Loucy (cell line): ENCODE measurements at regions not wholly inside any gene's neighbourhood (a gene's known extent, or its start where the extent isn't known, plus 50 kb on each side); places are given as distances from the start of the nearest gene placed in this dataset.

Experiments
- EZH2phosphoT487 ChIP-seq: fragments of 200-600 bp; IDR thresholded peaks from 2 replicates; pipeline ENCODE4 v1.6.1; 2018; ENCODE audit warnings: antibody characterized with exemption, mild to moderate bottlenecking, moderate library complexity, borderline replicate concordance
- TF ChIP-seq, protein P1 (sequence below): fragments of 200-600 bp; sonication (generic); conservative IDR thresholded peaks from 2 replicates; pipeline ENCODE4 v1.5.1; 2014; ENCODE audit warnings: mild to moderate bottlenecking, antibody characterized with exemption, low read length

DNA sequence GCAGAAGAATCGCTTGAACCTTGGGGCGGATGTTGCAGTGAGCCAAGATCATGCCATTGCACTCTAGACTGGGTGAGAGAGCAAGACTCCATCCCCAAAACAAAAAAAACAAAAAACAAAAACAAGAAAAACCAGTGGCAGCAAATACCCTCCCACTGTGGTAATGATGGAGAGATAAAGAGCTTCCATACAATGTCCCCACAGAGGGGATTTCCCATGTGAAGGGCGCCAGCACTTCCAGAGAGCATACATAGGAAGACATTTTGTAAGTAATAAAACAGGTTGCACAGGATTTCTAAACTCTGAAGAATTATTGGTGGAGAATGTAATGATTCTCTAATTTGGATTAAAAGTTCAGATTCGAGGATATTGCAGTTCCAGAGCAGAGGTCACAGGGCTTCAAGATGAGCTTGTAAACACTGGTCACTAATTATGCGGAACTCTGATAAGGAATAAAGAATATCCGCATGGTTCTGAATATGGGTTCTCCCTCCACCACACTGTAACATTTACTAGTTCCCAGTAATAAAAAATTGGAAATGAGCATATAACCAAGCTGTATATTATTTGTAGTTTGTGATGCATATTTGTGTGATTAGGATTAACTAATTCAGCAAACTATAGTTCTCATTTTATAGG is 290.1 kb upstream of the SLC10A2 start:
- TF ChIP-seq, protein P1, sequence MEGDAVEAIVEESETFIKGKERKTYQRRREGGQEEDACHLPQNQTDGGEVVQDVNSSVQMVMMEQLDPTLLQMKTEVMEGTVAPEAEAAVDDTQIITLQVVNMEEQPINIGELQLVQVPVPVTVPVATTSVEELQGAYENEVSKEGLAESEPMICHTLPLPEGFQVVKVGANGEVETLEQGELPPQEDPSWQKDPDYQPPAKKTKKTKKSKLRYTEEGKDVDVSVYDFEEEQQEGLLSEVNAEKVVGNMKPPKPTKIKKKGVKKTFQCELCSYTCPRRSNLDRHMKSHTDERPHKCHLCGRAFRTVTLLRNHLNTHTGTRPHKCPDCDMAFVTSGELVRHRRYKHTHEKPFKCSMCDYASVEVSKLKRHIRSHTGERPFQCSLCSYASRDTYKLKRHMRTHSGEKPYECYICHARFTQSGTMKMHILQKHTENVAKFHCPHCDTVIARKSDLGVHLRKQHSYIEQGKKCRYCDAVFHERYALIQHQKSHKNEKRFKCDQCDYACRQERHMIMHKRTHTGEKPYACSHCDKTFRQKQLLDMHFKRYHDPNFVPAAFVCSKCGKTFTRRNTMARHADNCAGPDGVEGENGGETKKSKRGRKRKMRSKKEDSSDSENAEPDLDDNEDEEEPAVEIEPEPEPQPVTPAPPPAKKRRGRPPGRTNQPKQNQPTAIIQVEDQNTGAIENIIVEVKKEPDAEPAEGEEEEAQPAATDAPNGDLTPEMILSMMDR = no peak
- TF ChIP-seq EZH2phosphoT487 = no peak
